A673 (cell line): ENCODE measurements at regions not wholly inside any gene's neighbourhood (a gene's known extent, or its start where the extent isn't known, plus 50 kb on each side); places are given as distances from the start of the nearest gene placed in this dataset.

Source experiments
- BruUV-seq: library from RNA; stranded (reverse); fragments of 400-500 nt; replicated peaks from 2 replicates; lab custom pipeline; 2021; lab: Mats Ljungman, UMichigan
- CTCF ChIA-PET: fragments of 300-600 bp; sonication (Branson Sonifier 250); formaldehyde crosslinking; loops from one replicate; lab custom pipeline; 2022; ENCODE audit warnings: antibody characterized with exemption; lab: Charles Lee
- POLR2A ChIA-PET: fragments of 300-600 bp; sonication (Branson Sonifier 250); formaldehyde crosslinking; loops from one replicate; lab custom pipeline; 2022; ENCODE audit warnings: antibody characterized with exemption; ENCODE audit not compliant: low non-redundant PET; lab: Charles Lee
- DNase-seq: peaks from one replicate; pipeline ENCODE4 v3.0.0-alpha.2; 2015; ENCODE audit warnings: low spot score
- H3K27ac ChIP-seq: fragments of 200-600 bp; sonication (generic); 2 replicates; pipeline ENCODE4 v1.5.1; 2016; ENCODE audit warnings: mixed run types, low read depth, mild to moderate bottlenecking, mixed read lengths, antibody characterized with exemption, low read length; ENCODE audit not compliant: poor library complexity, severe bottlenecking
- H3K27me3 ChIP-seq: fragments of 200-600 bp; sonication (generic); replicated peaks from 2 replicates; pipeline ENCODE4 v1.6.1; 2017; ENCODE audit warnings: mixed run types, low read depth, mild to moderate bottlenecking, mixed read lengths, antibody characterized with exemption, low read length; ENCODE audit not compliant: insufficient read depth, poor library complexity
- H3K36me3 ChIP-seq: fragments of 200-600 bp; sonication (generic); 2 replicates; pipeline ENCODE4 v1.6.1; 2016; ENCODE audit warnings: mixed run types, mild to moderate bottlenecking, mixed read lengths, antibody characterized with exemption, low read length; ENCODE audit not compliant: insufficient read depth, poor library complexity, severe bottlenecking
- H3K4me1 ChIP-seq: fragments of 200-600 bp; sonication (generic); 2 replicates; pipeline ENCODE4 v1.6.1; 2017; ENCODE audit warnings: mixed run types, mild to moderate bottlenecking, mixed read lengths, antibody characterized with exemption, low read length; ENCODE audit not compliant: insufficient read depth, poor library complexity, severe bottlenecking
- H3K4me3 ChIP-seq: fragments of 200-600 bp; sonication (generic); 2 replicates; pipeline ENCODE4 v1.5.1; 2016; ENCODE audit warnings: low read depth, mixed run types, mild to moderate bottlenecking, mixed read lengths, low read length; ENCODE audit not compliant: poor library complexity, severe bottlenecking
- H3K9me3 ChIP-seq: fragments of 200-600 bp; sonication (generic); 2 replicates; pipeline ENCODE4 v1.6.1; 2016; ENCODE audit warnings: mixed run types, low read depth, mild to moderate bottlenecking, mixed read lengths, antibody characterized with exemption, low read length; ENCODE audit not compliant: poor library complexity, severe bottlenecking
- EZH2 ChIP-seq: fragments of 200-600 bp; sonication (generic); IDR thresholded peaks from 2 replicates; pipeline ENCODE4 v1.6.1; 2017; ENCODE audit warnings: borderline replicate concordance, low read depth, mild to moderate bottlenecking, mixed read lengths, antibody characterized with exemption, low read length; ENCODE audit not compliant: poor library complexity, severe bottlenecking
- intact Hi-C: fragments of 100-400 bp; cut with micrococcal nuclease; formaldehyde crosslinking; loops from one replicate; pipeline ENCODE4 v1.10.0; 2022; ENCODE audit not compliant: unreplicated experiment
- TF ChIP-seq, protein P1 (sequence below): fragments of 300-800, 200-600 bp; sonication (generic); conservative IDR thresholded peaks from 2 replicates; pipeline ENCODE4 v1.5.1; 2017; ENCODE audit warnings: low read depth, mild to moderate bottlenecking, antibody characterized with exemption, low read length, moderate library complexity, mixed read lengths

GRCh38 chr12:126369487-126370463, 1304.5 kb downstream of the AACS start:
- peaks cover 38% of the 10 kb centered on the region for H3K4me1 ChIP-seq
- peak overlapping the region; percentile 66 for H3K27ac ChIP-seq
- H3K36me3 ChIP-seq = no peaks in the 10 kb centered on the region
- H3K27me3 ChIP-seq = no peaks in the 10 kb centered on the region
- TSS peak; percentile 64 for BruUV-seq
- CTCF ChIA-PET = no interaction called here
- H3K9me3 ChIP-seq = no peaks in the 10 kb centered on the region
- TF ChIP-seq, protein P1, sequence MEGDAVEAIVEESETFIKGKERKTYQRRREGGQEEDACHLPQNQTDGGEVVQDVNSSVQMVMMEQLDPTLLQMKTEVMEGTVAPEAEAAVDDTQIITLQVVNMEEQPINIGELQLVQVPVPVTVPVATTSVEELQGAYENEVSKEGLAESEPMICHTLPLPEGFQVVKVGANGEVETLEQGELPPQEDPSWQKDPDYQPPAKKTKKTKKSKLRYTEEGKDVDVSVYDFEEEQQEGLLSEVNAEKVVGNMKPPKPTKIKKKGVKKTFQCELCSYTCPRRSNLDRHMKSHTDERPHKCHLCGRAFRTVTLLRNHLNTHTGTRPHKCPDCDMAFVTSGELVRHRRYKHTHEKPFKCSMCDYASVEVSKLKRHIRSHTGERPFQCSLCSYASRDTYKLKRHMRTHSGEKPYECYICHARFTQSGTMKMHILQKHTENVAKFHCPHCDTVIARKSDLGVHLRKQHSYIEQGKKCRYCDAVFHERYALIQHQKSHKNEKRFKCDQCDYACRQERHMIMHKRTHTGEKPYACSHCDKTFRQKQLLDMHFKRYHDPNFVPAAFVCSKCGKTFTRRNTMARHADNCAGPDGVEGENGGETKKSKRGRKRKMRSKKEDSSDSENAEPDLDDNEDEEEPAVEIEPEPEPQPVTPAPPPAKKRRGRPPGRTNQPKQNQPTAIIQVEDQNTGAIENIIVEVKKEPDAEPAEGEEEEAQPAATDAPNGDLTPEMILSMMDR = peak; percentile 48; the same call in 1 of the 2 replicates
- no peak for TF ChIP-seq EZH2
- intact Hi-C loops = no loop called here
- POLR2A ChIA-PET = interaction anchor here (0.7 kb wide), 1 partner anchor 125 kb away, joined by 3 read pairs; no protein-coding TSS in a partner anchor
- peak; percentile 65 for DNase-seq
- H3K4me3 ChIP-seq = no peak overlapping the region

DNA sequence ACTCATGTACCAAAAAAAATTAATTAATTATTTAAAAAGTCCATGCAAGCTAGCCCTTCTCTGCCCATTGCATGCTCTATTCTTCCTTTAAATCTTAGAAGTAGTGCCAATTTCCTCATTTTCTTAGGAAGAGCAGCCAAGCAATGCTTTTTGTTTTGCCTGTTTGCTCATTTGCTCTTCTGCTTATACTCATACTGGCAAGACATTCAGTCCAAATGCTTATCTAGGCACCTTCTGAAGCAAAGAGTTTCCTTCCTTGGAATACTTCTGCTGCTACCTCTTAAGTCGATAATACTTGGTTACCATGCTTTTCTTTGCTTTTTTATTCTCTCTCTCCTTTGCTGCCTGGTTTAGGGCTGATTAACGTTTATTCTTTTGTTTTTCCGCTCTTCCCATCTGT, 1318.3 kb downstream of the AACS start:
- no peak for DNase-seq
- H3K9me3 ChIP-seq = peaks cover 6% of the 10 kb centered on the region
- H3K27me3 ChIP-seq = no peaks in the 10 kb centered on the region
- intact Hi-C loops = no loop called here
- no peak for TF ChIP-seq EZH2
- TF ChIP-seq, protein P1 = no peak
- ChIA-PET POLR2A (no interaction called here), CTCF (no interaction called here)
- H3K27ac ChIP-seq = no peak overlapping the region
- H3K4me3 ChIP-seq = no peak overlapping the region
- no peaks in the 10 kb centered on the region for H3K36me3 ChIP-seq
- no TSS peak for BruUV-seq
- peaks cover 10% of the 10 kb centered on the region for H3K4me1 ChIP-seq

DNA sequence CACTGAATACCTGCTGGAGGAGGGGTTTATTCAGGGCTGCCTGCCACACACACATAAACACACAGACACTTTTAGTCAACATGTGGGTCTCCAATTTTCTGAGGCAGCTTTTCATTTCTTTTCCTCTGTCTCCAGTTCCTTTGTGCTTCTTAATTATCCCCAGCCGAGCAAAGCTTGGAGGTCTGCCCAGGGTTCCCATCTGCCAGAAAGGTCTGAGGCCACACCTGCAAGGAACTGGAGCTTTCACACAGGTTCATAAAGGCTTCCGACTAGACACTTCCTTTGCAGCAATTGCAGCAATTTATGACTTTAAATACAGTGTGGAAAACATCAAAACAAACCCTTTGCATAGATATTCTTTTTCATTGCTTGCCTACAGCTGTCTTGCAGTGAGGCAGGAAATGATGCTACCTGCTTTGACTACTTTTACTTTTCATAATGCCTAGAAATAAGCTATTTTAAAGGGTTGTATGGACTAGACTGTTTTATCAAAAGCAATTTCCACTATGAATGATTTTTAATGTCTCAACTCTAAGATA, 1318.9 kb downstream of the AACS start:
- peak; percentile 18 for DNase-seq
- Histone ChIP-seq H3K36me3 (no peaks in the 10 kb centered on the region), H3K4me1 (peaks cover 16% of the 10 kb centered on the region), H3K27ac (no peak overlapping the region), H3K4me3 (no peak overlapping the region), H3K27me3 (no peaks in the 10 kb centered on the region), H3K9me3 (peaks cover 6% of the 10 kb centered on the region)
- ChIA-PET POLR2A (no interaction called here), CTCF (no interaction called here)
- TF ChIP-seq EZH2 = no peak
- TF ChIP-seq, protein P1 = no peak
- intact Hi-C loops = no loop called here
- no TSS peak for BruUV-seq
